Urothelium cell line (cell line): ENCODE measurements at regions not wholly inside any gene's neighbourhood (a gene's known extent, or its start where the extent isn't known, plus 50 kb on each side); places are given as distances from the start of the nearest gene placed in this dataset.
"Not testable (repeated sequence)": the region's sequence is repeated elsewhere in the genome, so short reads cannot be mapped to it uniquely, and the experiment has no call there.

Experiments used
- DNase-seq: peaks from one replicate; pipeline ENCODE4 v3.0.0; 2011; ENCODE audit warnings: low spot score, mixed read lengths
- FAIRE-seq: peaks from 2 replicates; lab custom pipeline; 2011; peaks lifted over from hg19 to GRCh38; lab: Jason Lieb, UNC

GRCh38 chr18:64777556-64777955 is 628.7 kb upstream of the LINC00305 start:
- FAIRE-seq (no peak), DNase-seq (no peak)

GRCh38 chr18:64765908-64766307 is 617.0 kb upstream of the LINC00305 start:
- no peak for FAIRE-seq
- no peak for DNase-seq

GRCh38 chr18:64752707-64753106 is 603.8 kb upstream of the LINC00305 start:
- no peak for FAIRE-seq
- DNase-seq = no peak

GRCh38 chr18:64749884-64750283 is 601.0 kb upstream of the LINC00305 start:
- no peak for FAIRE-seq
- no peak for DNase-seq

GRCh38 chr18:64747803-64748202 is 598.9 kb upstream of the LINC00305 start:
- DNase-seq = no peak
- no peak for FAIRE-seq

GRCh38 chr18:64742898-64743297 is 594.0 kb upstream of the LINC00305 start:
- FAIRE-seq = no peak
- no peak for DNase-seq

GRCh38 chr18:64734063-64734462 is 585.2 kb upstream of the LINC00305 start:
- FAIRE-seq (no peak), DNase-seq (no peak)

GRCh38 chr18:64725657-64726056 is 576.8 kb upstream of the LINC00305 start:
- not testable (repeated sequence) for FAIRE-seq, DNase-seq

GRCh38 chr18:64720781-64721464 is 572.0 kb upstream of the LINC00305 start:
- DNase-seq = no peak
- FAIRE-seq = no peak

GRCh38 chr18:64718808-64719207 is 569.9 kb upstream of the LINC00305 start:
- DNase-seq (no peak), FAIRE-seq (no peak)

- DNase-seq (no peak), FAIRE-seq (no peak)
Observed at GRCh38 chr18:64717026-64717425, 568.1 kb upstream of the LINC00305 start.

GRCh38 chr18:64714086-64714485 is 565.2 kb upstream of the LINC00305 start:
- FAIRE-seq = no peak
- DNase-seq = no peak

- no peak for FAIRE-seq
- no peak for DNase-seq
Observed at GRCh38 chr18:64713284-64713683, 564.4 kb upstream of the LINC00305 start.

- no peak for FAIRE-seq
Observed at GRCh38 chr18:64712035-64712434, 563.1 kb upstream of the LINC00305 start.

GRCh38 chr18:64710105-64710861 is 561.4 kb upstream of the LINC00305 start:
- FAIRE-seq (no peak), DNase-seq (no peak)

More at GRCh38 chr18:64712035-64712434, 563.1 kb upstream of the LINC00305 start:
- DNase-seq = no peak

GRCh38 chr18:64707052-64707451 is 558.2 kb upstream of the LINC00305 start:
- DNase-seq = no peak
- no peak for FAIRE-seq

- DNase-seq (no peak), FAIRE-seq (no peak)
Observed at GRCh38 chr18:64699081-64699480, 550.2 kb upstream of the LINC00305 start.

GRCh38 chr18:64695851-64696553 is 547.1 kb upstream of the LINC00305 start:
- no peak for DNase-seq

GRCh38 chr18:64693766-64694165 is 544.9 kb upstream of the LINC00305 start:
- no peak for DNase-seq
- no peak for FAIRE-seq

More at GRCh38 chr18:64695851-64696553, 547.1 kb upstream of the LINC00305 start:
- FAIRE-seq = no peak

- DNase-seq (no peak), FAIRE-seq (no peak)
Observed at GRCh38 chr18:64692826-64693225, 543.9 kb upstream of the LINC00305 start.

GRCh38 chr18:64679121-64679520 is 530.2 kb upstream of the LINC00305 start:
- FAIRE-seq = no peak
- DNase-seq = no peak

GRCh38 chr18:64678048-64678447 is 529.2 kb upstream of the LINC00305 start:
- no peak for FAIRE-seq
- no peak for DNase-seq
